Panc1 (cell line): ENCODE measurements at regions not wholly inside any gene's neighbourhood (a gene's known extent, or its start where the extent isn't known, plus 50 kb on each side); places are given as distances from the start of the nearest gene placed in this dataset.

Experiments used
- POLR2AphosphoS5 ChIP-seq: IDR thresholded peaks from 2 replicates; pipeline ENCODE4 v1.6.1; 2012; ENCODE audit warnings: mild to moderate bottlenecking, low read depth, low read length, moderate library complexity
- TF ChIP-seq, protein P1 (sequence below), 2 experiments: IDR thresholded peaks; 2 replicates each; pipeline ENCODE4 v1.6.1; 2011 to 2012; ENCODE audit warnings: low read depth in 2 of 2, control low read depth in 1 of 2, low read length in 1 of 2, mild to moderate bottlenecking in 1 of 2, moderate library complexity in 1 of 2; ENCODE audit not compliant: insufficient read depth in 1 of 2
- TF ChIP-seq, protein P2 (sequence below): fragments of 450-650 bp; IDR thresholded peaks from 2 replicates; pipeline ENCODE4 v1.5.1; 2017; ENCODE audit warnings: mild to moderate bottlenecking

DNA sequence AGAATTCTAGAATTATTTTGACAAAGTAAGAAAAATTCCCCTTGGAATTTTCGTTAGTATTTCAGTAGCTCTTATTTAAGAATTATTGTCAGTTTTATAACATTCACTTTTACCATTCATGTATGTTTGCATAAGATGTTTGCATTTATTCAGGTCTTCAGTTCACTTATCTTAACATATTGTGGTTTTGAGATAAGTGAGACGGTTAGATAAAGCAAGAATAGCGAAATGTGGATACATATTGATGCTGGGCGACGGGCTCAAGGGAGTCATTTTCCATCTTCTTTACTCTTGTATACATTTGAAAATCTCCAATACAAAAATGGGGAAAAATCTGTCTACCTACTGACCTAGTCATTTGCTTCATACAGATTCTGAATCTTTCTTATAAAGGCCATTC, 156.7 kb upstream of the HDAC4 start:
- TF ChIP-seq POLR2AphosphoS5: no peak
- TF ChIP-seq, protein P1, sequence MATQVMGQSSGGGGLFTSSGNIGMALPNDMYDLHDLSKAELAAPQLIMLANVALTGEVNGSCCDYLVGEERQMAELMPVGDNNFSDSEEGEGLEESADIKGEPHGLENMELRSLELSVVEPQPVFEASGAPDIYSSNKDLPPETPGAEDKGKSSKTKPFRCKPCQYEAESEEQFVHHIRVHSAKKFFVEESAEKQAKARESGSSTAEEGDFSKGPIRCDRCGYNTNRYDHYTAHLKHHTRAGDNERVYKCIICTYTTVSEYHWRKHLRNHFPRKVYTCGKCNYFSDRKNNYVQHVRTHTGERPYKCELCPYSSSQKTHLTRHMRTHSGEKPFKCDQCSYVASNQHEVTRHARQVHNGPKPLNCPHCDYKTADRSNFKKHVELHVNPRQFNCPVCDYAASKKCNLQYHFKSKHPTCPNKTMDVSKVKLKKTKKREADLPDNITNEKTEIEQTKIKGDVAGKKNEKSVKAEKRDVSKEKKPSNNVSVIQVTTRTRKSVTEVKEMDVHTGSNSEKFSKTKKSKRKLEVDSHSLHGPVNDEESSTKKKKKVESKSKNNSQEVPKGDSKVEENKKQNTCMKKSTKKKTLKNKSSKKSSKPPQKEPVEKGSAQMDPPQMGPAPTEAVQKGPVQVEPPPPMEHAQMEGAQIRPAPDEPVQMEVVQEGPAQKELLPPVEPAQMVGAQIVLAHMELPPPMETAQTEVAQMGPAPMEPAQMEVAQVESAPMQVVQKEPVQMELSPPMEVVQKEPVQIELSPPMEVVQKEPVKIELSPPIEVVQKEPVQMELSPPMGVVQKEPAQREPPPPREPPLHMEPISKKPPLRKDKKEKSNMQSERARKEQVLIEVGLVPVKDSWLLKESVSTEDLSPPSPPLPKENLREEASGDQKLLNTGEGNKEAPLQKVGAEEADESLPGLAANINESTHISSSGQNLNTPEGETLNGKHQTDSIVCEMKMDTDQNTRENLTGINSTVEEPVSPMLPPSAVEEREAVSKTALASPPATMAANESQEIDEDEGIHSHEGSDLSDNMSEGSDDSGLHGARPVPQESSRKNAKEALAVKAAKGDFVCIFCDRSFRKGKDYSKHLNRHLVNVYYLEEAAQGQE (IDR thresholded peaks at IDR 0.05; ENCODE audit: insufficient read depth in 1 of 2, low read depth in 2 of 2, low read length in 1 of 2): no peak
- TF ChIP-seq, protein P2, sequence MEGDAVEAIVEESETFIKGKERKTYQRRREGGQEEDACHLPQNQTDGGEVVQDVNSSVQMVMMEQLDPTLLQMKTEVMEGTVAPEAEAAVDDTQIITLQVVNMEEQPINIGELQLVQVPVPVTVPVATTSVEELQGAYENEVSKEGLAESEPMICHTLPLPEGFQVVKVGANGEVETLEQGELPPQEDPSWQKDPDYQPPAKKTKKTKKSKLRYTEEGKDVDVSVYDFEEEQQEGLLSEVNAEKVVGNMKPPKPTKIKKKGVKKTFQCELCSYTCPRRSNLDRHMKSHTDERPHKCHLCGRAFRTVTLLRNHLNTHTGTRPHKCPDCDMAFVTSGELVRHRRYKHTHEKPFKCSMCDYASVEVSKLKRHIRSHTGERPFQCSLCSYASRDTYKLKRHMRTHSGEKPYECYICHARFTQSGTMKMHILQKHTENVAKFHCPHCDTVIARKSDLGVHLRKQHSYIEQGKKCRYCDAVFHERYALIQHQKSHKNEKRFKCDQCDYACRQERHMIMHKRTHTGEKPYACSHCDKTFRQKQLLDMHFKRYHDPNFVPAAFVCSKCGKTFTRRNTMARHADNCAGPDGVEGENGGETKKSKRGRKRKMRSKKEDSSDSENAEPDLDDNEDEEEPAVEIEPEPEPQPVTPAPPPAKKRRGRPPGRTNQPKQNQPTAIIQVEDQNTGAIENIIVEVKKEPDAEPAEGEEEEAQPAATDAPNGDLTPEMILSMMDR: no peak
